GM12872 (cell line): ENCODE measurements at regions not wholly inside any gene's neighbourhood (a gene's known extent, or its start where the extent isn't known, plus 50 kb on each side); places are given as distances from the start of the nearest gene placed in this dataset.

ENCODE experiments used
- TF ChIP-seq, protein P1 (sequence below): IDR thresholded peaks from 3 replicates; pipeline ENCODE4 v1.5.1; 2011; ENCODE audit warnings: low read depth, mild to moderate bottlenecking, low read length, moderate library complexity; ENCODE audit not compliant: insufficient read depth

DNA sequence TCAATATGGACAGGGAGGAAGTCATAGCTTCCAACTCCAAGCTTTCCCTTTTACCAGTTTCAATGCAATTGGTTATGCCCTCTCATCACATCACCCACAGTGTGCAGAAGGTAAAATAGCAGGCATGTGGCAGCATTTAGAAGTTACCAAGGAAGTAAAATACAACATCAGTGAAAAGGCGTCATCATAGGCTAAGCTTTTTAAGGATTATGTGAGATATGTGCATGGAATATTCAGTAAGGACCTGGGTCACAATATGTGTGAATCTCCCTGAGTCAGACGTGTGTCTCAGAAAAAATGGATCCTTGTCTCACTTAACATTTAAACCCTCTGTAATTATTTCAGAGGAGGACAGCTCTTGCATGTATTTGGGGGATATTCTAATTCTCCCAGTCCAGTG lies 522.8 kb upstream of the POM121L12 start:
- TF ChIP-seq, protein P1, sequence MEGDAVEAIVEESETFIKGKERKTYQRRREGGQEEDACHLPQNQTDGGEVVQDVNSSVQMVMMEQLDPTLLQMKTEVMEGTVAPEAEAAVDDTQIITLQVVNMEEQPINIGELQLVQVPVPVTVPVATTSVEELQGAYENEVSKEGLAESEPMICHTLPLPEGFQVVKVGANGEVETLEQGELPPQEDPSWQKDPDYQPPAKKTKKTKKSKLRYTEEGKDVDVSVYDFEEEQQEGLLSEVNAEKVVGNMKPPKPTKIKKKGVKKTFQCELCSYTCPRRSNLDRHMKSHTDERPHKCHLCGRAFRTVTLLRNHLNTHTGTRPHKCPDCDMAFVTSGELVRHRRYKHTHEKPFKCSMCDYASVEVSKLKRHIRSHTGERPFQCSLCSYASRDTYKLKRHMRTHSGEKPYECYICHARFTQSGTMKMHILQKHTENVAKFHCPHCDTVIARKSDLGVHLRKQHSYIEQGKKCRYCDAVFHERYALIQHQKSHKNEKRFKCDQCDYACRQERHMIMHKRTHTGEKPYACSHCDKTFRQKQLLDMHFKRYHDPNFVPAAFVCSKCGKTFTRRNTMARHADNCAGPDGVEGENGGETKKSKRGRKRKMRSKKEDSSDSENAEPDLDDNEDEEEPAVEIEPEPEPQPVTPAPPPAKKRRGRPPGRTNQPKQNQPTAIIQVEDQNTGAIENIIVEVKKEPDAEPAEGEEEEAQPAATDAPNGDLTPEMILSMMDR: no peak

DNA sequence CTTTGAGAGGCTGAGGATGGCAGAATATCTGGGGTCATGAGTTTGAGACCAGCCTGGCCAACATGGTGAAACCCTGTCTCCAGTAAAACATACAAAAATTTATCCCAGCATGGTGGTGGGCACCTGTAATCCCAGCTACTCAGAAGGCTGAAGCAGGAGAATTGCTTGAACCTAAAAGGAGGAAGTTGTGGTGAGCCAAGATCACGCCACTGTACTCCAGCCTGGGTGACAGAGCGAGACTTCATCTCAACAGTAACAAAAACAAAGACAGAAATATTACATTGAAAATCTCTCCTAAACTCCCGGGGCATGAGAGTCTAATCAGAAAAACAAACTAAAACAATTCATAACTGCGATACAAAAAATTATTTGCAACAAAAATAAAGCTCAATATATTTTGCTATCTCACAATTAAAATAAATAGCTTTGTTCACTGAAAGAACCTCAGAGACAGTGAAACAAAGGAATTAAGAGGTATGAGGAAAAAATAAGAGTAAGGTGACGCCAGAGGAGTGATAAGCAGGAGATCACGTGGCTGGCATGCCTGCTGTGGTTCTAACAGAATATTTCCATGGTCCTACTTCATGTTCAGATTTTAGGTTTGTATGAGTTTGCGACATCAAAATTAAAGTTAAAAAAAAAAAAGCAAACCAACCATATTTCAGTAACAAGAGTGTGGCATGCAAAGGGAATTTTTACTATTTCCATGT lies 527.7 kb upstream of the POM121L12 start:
- TF ChIP-seq, protein P1: no peak

DNA sequence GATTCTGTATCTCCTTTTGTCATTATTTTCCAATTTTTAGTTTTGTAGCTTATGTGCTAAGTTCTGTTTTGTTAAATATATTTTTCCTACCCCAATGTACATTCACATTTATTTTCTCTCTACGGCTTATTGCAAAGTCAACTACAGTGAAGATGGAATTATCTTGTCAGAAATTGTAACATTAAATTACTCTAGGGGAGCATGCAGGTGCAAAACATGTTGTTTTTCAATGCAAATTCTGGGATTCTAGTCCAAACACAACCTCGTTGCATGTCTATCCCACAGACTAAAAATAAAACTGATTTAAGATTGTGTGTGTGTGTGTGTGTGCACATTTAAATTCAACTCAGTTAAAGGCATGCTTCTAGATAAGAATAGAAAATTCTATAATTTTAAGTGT lies 529.1 kb upstream of the POM121L12 start:
- TF ChIP-seq, protein P1: no peak

DNA sequence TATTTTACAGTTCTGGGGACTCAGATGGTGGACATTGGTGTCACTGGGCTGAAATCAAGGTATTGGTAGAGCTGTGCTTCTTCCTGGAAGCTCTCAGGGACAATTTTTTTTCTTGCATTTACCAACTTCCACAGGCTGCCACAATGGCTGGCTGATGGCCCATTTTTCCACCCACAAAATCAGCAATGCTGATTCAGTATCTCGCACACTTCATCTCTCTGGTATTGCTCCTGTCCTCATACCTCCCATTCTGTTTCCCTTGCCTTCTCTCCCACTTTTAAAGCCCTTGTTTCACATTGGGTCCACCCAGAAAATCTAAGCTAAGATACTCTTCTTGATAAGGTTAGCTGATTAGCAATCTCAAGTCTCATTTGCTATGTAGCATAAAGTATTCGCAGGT lies 530.9 kb upstream of the POM121L12 start:
- TF ChIP-seq, protein P1: no peak

DNA sequence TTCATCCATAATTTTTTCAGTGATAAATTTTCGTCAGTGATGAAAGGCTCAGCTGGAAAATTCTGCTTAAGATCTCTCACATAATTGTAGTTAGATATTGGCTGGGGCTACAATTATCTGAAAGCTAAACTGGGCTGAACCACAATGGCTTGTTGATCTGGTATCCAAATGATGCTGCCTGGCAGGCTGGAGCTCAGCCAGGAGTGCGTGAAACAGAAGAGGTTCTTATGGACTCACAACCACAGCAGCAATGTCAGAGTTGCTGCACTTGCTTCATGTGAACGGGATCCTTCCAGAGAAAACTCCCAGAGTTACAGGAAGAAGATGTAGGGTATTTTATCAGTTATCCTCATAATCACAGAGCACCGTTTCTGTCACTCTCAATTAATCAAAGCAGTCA lies 533.2 kb upstream of the POM121L12 start:
- TF ChIP-seq, protein P1: no peak

DNA sequence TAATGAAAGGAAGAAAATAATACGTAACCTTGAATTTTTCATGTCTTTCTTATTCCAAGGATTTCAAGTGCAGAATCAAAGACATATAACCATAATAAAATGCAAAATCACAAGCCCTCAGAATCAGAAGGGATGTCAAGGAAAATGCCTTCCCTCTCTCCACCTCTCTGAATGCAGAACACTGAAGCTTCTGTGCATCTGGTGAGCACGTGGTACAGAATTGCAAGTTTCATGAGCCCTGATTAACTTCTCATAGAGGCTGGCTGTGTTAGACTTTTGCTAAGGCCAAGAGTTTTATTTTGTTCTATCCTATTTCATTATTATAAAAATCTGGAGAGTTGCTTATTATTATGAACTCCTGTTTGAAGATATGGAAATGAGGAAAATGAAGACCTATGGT lies 533.7 kb upstream of the POM121L12 start:
- TF ChIP-seq, protein P1: no peak

DNA sequence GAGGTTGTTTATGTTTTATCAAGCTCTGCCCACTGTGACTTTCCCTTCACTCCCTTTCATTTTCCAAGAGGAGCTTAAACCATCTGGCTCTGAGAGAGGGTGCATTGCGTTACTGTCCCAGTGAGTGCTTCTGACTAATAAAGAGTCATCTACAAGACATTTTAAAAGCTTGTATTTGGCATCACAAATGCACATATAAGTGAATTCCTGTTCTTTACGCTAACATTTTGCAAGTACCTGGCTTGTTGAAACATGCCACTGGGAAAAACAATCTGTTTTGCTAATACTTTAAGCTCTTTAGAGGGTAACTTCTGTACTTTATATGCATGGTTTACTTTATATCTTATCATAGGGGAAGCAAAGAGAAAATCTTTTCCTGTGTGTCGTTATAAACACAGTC lies 534.6 kb upstream of the POM121L12 start:
- TF ChIP-seq, protein P1: no peak

DNA sequence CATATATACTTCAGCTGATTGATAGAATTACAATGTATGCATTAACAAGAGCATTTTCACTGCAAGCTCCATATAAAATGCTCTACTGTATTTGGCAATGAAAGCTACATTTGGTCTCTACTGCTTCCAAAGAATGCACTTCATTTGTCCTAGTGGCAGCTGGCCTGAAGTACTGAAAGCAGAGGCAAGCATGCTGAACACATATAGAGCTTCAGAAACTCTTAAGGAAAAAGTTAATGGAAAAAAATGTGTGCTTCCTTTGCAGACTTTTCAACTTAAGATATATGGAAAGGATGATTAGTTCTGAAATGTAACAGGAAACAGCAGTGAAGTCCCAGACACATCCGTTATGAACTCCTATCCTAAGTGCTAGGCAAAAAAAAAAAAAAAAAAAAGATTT lies 537.1 kb upstream of the POM121L12 start:
- TF ChIP-seq, protein P1: no peak
